ENCODE measurements at regions not wholly inside any gene's neighbourhood (a gene's known extent, or its start where the extent isn't known, plus 50 kb on each side); places are given as distances from the start of the nearest gene placed in this dataset.
"Not testable (repeated sequence)": the region's sequence is repeated elsewhere in the genome, so short reads cannot be mapped to it uniquely, and the experiment has no call there.

GRCh38 chr4:107509615-107510014 is 210.4 kb downstream of the PAPSS1 start:
- no peak for DNase-seq
- H3K4me1 ChIP-seq, result no peaks in the 10 kb centered on the region
- no peaks in the 10 kb centered on the region for H3K27me3 ChIP-seq
- no peaks in the 10 kb centered on the region for H3K9me3 ChIP-seq
- no peak for TF ChIP-seq CTCF (IDR thresholded peaks at IDR 0.05; ENCODE audit: low read depth, low read length)
- H3K4me3 ChIP-seq (ENCODE audit: low read depth, low read length), result no peak overlapping the region
- H3K36me3 ChIP-seq, result no peaks in the 10 kb centered on the region

GRCh38 chr4:107500551-107500950 is 219.5 kb downstream of the PAPSS1 start:
- no peak for DNase-seq
- Histone ChIP-seq H3K36me3 (no peaks in the 10 kb centered on the region), H3K4me1 (no peaks in the 10 kb centered on the region), H3K4me3 (ENCODE audit: low read depth, low read length) (no peak overlapping the region), H3K9me3 (no peaks in the 10 kb centered on the region), H3K27me3 (no peaks in the 10 kb centered on the region)
- TF ChIP-seq CTCF (IDR thresholded peaks at IDR 0.05; ENCODE audit: low read depth, low read length), result no peak

GRCh38 chr4:107497054-107497453 is 223.0 kb downstream of the PAPSS1 start:
- TF ChIP-seq CTCF (IDR thresholded peaks at IDR 0.05; ENCODE audit: low read depth, low read length), result no peak
- no peak for DNase-seq
- H3K36me3 ChIP-seq, result no peaks in the 10 kb centered on the region
- H3K27me3 ChIP-seq, result no peaks in the 10 kb centered on the region
- H3K4me3 ChIP-seq (ENCODE audit: low read depth, low read length), result no peak overlapping the region
- no peaks in the 10 kb centered on the region for H3K4me1 ChIP-seq
- no peaks in the 10 kb centered on the region for H3K9me3 ChIP-seq

DNA sequence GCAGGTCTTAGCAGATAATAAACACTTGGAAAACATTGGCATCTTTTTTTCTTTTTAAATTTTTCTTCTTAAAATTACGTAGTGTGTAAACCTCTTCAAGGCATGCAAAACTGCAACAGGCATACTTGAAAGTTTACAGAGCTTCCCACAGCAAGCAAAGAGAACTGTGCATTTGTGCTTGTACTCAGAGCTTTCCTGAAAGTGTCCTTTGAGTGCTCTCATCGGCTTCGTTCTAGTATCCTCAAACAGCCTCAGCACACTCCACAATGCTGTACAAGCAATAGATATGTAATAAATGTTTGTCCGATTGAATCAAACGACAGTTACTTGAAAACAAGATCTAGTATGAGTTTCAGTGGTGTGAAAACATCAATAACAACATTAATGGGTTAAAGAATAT is 227.5 kb downstream of the PAPSS1 start:
- no peaks in the 10 kb centered on the region for H3K9me3 ChIP-seq
- H3K4me3 ChIP-seq (ENCODE audit: low read depth, low read length), result no peak overlapping the region
- no peak for DNase-seq
- no peak for TF ChIP-seq CTCF (IDR thresholded peaks at IDR 0.05; ENCODE audit: low read depth, low read length)
- H3K27me3 ChIP-seq, result no peaks in the 10 kb centered on the region
- H3K4me1 ChIP-seq, result no peaks in the 10 kb centered on the region
- H3K36me3 ChIP-seq, result no peaks in the 10 kb centered on the region

- Histone ChIP-seq H3K4me3 (ENCODE audit: low read depth, low read length) (no peak overlapping the region), H3K4me1 (no peaks in the 10 kb centered on the region), H3K36me3 (no peaks in the 10 kb centered on the region), H3K9me3 (no peaks in the 10 kb centered on the region), H3K27me3 (no peaks in the 10 kb centered on the region)
- no peak for DNase-seq
- no peak for TF ChIP-seq CTCF (IDR thresholded peaks at IDR 0.05; ENCODE audit: low read depth, low read length)
Measured at GRCh38 chr4:107490116-107490515, 229.9 kb downstream of the PAPSS1 start.

GRCh38 chr4:107483621-107484020 is 236.4 kb downstream of the PAPSS1 start:
- H3K4me3 ChIP-seq (ENCODE audit: low read depth, low read length); H3K27me3 ChIP-seq; H3K9me3 ChIP-seq; H3K4me1 ChIP-seq; DNase-seq; H3K36me3 ChIP-seq: not testable (repeated sequence)

GRCh38 chr4:107482546-107482945 is 237.5 kb downstream of the PAPSS1 start:
- DNase-seq, result no peak
- no peak overlapping the region for H3K4me3 ChIP-seq (ENCODE audit: low read depth, low read length)
- H3K27me3 ChIP-seq, result no peaks in the 10 kb centered on the region
- peaks cover 4% of the 10 kb centered on the region; the same call in 1 of the 2 replicates for H3K9me3 ChIP-seq
- H3K36me3 ChIP-seq, result no peaks in the 10 kb centered on the region
- no peak for TF ChIP-seq CTCF (IDR thresholded peaks at IDR 0.05; ENCODE audit: low read depth, low read length)
- no peaks in the 10 kb centered on the region for H3K4me1 ChIP-seq

Data from BE2C (cell line).